Fibroblast of upper back skin (primary cell): ENCODE measurements at regions not wholly inside any gene's neighbourhood (a gene's known extent, or its start where the extent isn't known, plus 50 kb on each side); places are given as distances from the start of the nearest gene placed in this dataset.

Source experiments
- DNase-seq: peaks from one replicate; pipeline ENCODE4 v3.0.0-alpha.2; 2013

DNA sequence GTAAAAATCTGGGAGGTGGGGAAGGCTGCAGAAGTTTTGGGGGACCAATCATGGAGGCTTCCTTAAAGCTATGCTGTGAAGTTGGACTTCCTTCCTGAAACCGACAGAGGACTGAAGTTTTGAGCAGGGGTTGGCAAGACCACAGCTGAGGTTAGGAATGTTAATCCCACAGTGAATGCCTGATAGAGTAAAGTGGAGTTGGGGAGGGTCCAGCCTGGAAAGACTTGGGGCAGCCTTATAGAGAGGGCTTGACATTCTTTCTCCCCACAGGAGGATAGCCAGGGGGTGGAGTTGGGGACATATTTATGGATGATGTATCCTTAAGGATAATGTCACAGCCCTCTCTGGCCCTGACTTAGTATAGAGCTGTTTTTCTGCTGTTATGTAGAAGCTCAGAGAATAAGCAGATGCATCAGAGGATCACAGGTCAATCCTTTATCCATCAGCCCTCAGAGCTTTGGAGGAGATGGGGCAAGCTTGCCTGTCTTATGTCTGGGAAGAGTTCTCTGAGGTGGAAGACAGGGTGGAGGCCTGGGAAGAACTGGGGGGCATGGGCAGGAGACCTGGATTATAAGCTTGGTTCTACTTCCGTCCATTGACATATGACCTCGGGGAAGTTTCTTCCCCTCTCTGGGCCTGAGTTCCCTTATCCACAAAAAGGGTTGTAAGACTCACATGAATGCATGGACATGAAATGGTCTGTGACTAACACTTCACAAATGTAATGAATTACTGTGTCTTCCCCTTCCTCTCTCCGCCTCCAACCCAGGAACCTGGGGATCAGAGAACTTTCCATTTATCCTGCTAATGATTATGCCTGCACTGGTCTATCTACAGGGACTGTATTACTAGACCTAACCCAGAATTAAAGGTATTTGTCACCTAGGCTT, 317.8 kb downstream of the MIAT start:
- peak; percentile 71 for DNase-seq

DNA sequence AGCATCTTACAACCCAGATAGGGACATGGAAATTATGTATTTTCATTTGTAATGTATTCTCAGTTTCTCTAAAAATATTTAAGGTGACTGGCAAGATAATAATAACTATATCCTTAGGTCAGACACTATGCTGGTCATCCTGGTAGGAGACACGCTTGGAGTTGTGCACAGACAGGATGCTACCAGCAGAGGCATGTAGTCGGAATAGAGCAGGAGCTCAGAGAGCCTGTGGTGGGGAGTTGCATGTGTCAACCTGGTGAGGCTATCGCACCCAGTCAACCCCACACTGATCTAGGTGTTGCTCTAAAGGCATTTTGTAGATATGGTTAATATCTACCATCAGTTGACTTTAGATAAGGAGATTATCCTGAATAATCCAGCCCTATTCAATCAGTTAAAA, 318.5 kb downstream of the MIAT start:
- no peak for DNase-seq

DNA sequence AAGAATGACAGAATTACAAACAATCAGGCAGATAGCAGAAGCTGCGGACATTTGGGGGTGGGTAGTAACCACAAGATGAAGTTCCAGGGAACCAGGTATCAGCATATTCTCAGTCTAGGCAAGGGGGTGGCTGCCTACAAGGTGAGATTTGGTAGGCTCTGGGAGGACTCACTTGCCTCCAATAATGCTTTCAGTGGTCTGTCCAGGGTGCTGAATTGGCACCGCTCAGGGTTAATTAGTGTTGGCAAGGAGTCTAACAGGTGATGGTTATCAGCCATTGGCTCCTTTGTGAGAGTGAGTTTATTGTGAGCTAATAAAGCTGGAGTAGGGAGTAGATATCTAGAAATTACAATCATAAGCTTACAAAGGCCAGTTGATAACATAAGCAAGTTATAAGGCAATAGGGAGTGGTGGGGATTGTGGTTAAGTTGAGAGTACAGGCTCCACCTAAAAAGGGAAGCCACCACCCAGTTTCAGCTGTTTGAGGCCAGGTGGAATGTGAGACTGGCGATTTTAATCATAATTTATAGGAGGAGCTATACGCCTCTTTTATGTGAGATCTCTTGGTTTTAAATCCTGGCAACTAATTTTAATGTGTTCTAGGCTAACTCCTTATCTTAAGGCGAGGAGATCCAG, 320.5 kb downstream of the MIAT start:
- no peak for DNase-seq

DNA sequence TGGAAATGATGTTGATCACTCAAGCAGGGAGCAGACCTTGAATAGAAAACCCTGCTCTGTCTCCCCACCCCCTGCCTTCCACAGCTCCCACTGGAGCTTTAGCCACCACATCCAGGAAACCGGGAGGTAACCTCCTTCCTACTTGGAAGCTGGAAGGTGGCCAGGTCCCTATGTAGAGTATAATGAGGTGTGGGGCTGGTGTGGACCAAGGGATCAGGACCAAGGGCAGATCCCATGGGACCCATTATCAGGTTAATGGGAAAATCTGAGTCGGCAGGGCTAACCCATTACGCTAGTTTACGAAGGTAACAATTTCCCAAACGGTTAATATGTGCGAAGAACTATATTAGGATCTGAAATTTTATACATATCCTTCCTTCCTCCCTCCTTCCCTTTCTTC, 321.9 kb downstream of the MIAT start:
- DNase-seq: peak; percentile 36

- DNase-seq: no peak
Measured at GRCh38 chr22:26981111-26981510, 323.7 kb downstream of the MIAT start.

DNA sequence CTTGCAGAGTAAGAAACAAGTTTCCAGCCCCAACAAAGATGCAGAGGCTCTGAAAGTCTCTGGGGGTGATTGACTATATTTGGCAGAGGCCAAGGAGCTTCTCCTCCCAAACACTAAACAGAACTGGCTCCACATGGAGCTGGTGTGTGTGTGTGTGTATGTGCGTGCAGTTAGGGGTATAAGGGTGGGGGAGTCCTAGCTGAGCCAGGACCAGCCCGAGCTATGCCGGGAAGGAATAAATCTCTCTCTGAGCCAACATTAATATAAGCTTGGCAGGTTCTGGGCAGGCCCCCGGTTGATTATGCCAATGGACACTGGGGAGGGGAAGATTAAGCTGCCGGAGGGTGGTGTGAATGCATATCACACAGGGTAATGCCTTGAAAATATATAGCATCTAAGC, 324.2 kb downstream of the MIAT start:
- peak; percentile 78 for DNase-seq

DNA sequence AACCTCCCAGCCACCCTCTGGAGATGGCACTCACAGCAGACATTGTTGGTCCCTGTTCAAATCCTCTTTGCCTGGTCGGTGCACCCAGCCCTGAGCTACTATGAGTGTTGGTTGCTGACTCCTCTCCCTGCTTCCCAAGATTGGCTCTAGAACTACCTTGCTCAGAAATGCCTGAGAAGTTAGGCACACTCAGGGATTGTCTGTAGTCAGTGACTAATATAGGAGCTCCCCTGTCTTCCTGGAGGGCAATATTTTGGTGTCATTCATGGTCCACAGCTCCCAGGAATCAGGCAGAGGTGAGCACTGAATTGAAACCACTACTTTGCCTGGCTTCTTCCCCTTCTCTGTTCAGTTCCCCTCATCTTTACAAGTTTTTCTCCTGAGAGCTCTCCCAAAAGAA, 325.9 kb downstream of the MIAT start:
- peak; percentile 35 for DNase-seq

- DNase-seq: peak; percentile 37
Measured at GRCh38 chr22:26985206-26985605, 327.8 kb downstream of the MIAT start.

DNA sequence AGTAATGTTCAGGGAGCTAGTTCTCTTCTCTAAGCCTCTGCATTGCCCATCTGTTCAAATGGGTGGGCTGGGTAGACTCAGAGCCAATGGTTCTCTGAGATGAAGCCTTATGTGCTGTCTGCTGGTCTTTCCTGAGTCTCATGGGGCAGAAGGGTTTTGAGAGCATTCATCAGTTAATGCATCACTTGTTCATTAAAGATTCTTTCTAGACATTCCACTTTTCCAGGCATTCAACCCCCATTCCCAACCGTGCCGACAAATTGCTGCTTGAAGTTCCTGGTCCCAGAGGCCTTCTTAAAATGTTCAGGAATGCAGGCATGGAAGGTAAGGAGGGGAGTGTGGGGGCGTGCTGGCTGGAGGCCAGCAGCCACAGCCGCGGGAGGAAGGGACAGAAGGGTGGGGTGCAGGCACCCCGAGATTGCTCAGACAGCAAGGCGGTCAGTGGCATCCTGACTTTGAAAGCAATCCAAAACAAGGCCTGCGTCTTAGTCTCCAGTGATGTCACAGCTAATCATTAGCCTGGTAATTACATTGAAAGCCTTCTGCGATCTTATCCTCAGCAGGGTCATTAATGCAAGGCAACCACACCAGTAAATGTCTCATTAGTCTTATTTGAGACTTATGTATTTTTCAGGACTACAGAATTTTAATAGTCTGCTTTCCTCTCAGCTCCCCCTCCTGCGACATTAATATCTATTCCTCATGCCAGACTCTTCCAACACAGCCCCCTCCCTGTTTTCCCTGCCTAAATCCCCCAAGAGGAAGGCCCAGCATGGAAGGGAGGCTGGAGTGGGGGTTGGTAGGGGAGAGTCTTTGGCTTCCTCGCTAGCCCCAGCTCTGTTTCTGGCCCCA, 328.8 kb downstream of the MIAT start:
- DNase-seq: peak; percentile 96

- no peak for DNase-seq
Measured at GRCh38 chr22:26986884-26987283, 329.5 kb downstream of the MIAT start.

- no peak for DNase-seq
Measured at GRCh38 chr22:26990503-26991189, 333.3 kb downstream of the MIAT start.

DNA sequence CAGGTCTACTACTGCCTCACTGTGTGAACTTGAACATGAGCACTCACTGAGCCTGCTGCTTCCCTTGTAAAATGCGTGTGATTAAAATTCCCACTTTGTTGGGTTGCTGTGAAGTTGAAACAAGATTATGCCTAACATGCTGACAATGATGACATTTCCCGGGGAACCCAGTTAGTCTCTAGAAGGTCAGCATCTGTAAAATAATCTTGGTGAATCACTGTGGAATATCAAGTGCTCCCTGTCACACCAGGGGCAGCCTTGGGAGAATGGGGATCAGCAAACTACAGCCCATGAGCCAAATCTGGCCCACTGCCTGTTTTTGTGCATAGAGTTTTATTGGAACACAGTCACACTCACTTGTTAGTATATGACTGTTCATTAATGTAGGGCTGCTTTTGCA, 335.2 kb downstream of the MIAT start:
- no peak for DNase-seq

- DNase-seq: no peak
Measured at GRCh38 chr22:26993886-26994285, 336.5 kb downstream of the MIAT start.

DNA sequence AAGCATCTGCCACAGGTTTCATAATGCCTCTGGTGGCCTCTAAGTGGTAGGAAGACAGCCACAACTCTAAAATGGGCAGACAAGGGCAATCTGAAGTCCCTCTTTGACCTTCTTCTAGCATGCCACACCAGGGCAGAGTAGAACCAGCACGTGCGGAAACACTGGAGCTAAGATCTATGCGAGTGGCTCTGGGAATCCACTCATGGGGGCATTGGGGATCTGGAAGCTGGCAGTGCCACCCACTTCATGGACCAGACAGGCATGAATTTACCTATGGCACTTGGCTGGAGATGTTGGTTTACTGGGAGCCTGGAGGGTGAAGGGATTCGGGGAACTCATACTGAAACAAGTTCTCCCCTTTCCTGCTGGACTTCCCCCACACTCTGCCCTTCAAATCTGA, 337.4 kb downstream of the MIAT start:
- no peak for DNase-seq

GRCh38 chr22:26995235-26995634, 337.8 kb downstream of the MIAT start:
- peak; percentile 46 for DNase-seq

- no peak for DNase-seq
Measured at GRCh38 chr22:26996154-26996553, 338.8 kb downstream of the MIAT start.

DNA sequence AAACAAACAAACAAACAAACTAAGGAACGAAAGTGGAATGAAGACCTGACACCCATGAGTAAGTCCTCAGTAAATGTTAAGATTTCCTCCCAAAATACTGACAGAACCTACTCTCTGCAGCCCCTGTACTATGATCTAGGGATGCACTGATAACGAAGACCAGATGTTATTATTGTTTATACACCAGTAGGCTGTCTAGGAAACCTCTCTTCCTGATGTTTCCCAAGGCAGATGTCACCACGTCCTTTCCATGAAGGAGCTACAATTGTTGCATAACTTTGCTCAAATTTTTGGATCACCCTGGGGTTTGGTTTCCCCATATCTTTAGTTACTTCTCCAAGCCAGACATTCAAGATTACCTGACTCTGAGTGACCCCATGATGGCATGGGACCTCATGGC, 340.7 kb downstream of the MIAT start:
- no peak for DNase-seq

DNA sequence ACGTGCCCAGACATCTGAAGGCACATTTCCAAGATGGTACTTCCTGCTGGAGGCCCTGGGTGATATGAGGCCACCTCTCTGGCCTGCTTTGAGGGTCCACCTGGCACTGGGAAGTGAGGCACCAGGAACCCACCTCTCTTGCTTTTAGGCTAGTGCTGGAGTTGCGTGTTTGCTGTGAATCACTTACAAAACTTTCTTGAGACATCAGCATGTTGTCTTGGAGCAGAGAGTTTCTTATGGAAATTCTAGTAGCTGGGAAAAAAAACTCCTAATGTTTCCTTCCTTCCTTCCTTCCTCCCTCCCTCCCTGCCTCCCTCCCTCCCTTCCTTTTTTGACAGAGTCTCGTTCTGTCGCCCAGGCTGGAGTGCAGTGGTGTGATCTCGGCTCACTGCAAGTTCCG, 341.3 kb downstream of the MIAT start:
- no peak for DNase-seq

DNA sequence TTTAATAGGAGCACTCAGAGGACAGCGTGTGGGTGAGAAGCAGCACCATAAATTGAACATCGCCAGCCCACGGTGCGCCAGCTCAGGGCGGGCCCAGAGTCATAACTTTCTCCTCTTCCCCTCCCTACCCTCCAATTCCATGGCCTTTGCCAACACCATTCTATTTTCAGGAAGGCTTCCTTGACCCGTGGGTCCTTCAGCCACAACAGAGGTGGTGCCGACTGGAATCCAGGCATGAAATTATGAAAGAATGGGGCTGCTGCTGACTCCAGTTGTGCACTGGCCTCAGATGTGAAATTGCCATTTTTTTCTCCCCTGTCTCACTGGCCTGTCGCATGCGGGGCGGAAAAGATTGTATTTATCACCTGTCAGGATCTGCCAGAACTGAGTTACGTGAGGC, 345.9 kb downstream of the MIAT start:
- no peak for DNase-seq

DNA sequence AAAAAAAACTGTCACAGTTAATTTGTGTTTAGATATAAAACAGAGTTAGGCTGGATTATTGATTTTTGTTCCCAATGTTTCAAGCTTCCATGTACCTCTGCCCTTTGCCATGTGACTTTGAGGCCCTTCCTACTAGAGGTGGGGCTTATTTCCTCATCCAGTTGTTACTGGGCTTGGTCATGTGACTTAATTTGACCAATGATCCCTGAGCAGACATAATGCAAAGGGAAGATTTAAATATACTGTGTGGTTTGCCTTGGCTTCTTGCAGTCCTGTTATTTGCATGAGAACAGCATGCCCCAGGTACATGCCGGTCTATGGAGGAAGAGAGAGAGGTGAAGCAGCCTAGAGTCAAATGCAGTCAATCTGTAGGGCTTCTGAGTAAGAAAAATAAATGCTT, 347.0 kb downstream of the MIAT start:
- no peak for DNase-seq

GRCh38 chr22:27008454-27008853, 351.1 kb downstream of the MIAT start:
- DNase-seq: no peak

- peak; percentile 58 for DNase-seq
Measured at GRCh38 chr22:27011133-27011532, 353.7 kb downstream of the MIAT start.

DNA sequence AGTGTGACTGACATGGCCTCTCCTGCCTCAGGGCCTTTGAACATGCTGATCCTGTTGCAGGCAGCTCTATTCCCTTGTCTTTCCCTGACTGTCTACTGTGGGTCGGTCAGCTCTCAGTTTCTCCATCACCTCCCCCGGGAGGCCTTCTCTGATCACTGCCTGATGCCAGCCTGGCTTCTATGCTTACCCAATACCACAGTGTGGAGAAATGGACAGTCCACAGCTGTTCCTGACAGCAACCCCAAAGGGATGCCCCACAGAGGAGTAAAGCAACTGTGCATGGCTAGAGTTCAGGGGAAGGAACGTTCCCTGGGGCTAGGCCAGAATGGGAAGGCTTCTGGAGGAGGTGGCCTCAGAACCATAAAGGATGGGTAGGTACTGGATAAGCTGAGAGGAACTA, 354.3 kb downstream of the MIAT start:
- no peak for DNase-seq
